Neuronal stem cell (in vitro differentiated cells): ENCODE measurements at regions not wholly inside any gene's neighbourhood (a gene's known extent, or its start where the extent isn't known, plus 50 kb on each side); places are given as distances from the start of the nearest gene placed in this dataset.
A peak's percentile ranks its signal among the peaks of the same experiment; 100 is the strongest.

Source experiments
- DNase-seq: peaks from one replicate; pipeline ENCODE4 v3.0.0-alpha.2; 2013; ENCODE audit warnings: low spot score
- H2AFZ ChIP-seq: one replicate; pipeline ENCODE4 v1.6.1; 2013; ENCODE audit warnings: mild to moderate bottlenecking, low read length, inconsistent platforms
- H2AK5ac ChIP-seq: 2 replicates; pipeline ENCODE4 v1.6.1; 2013; ENCODE audit warnings: low read depth, mild to moderate bottlenecking, inconsistent platforms, low read length, moderate library complexity, mixed read lengths
- H2BK120ac ChIP-seq: 2 replicates; pipeline ENCODE4 v1.6.1; 2013; ENCODE audit warnings: low read depth, mild to moderate bottlenecking, inconsistent platforms, low read length, moderate library complexity, mixed read lengths
- H2BK12ac ChIP-seq: one replicate; pipeline ENCODE4 v1.6.1; 2013; ENCODE audit warnings: low read length, inconsistent platforms
- H2BK15ac ChIP-seq: 2 replicates; pipeline ENCODE4 v1.6.1; 2013; ENCODE audit warnings: mild to moderate bottlenecking, low read length, inconsistent platforms, mixed read lengths
- H2BK5ac ChIP-seq: one replicate; pipeline ENCODE4 v1.6.1; 2013; ENCODE audit warnings: inconsistent platforms, mild to moderate bottlenecking, low read length, moderate library complexity
- H3K14ac ChIP-seq: one replicate; pipeline ENCODE4 v1.6.1; 2013; ENCODE audit warnings: low read length, inconsistent platforms
- H3K18ac ChIP-seq: 2 replicates; pipeline ENCODE4 v1.6.1; 2013; ENCODE audit warnings: low read length, inconsistent platforms
- H3K23ac ChIP-seq: 2 replicates; pipeline ENCODE4 v1.6.1; 2013; ENCODE audit warnings: low read depth, mild to moderate bottlenecking, mixed read lengths, low read length, inconsistent platforms; ENCODE audit not compliant: poor library complexity
- H3K27ac ChIP-seq: replicated peaks from 3 replicates; pipeline ENCODE4 v1.5.1; 2013; ENCODE audit warnings: low read length, inconsistent platforms
- H3K27me3 ChIP-seq, 3 experiments: 2 replicates each; pipeline ENCODE4 v1.6.1; 2013; ENCODE audit warnings: low read length in 3 of 3, mild to moderate bottlenecking in 2 of 3, inconsistent platforms in 1 of 3, low read depth in 1 of 3, mixed read lengths in 1 of 3, moderate library complexity in 1 of 3; ENCODE audit not compliant: control insufficient read depth in 3 of 3, insufficient read depth in 3 of 3
- H3K36me3 ChIP-seq, 2 donors: replicated peaks in 1 of 2; 2 replicates each; pipeline ENCODE4 v1.6.1; 2013; ENCODE audit warnings: low read length in 2 of 2; ENCODE audit not compliant: control insufficient read depth in 2 of 2, insufficient read depth in 2 of 2
- H3K4ac ChIP-seq: 2 replicates; pipeline ENCODE4 v1.6.1; 2013; ENCODE audit warnings: inconsistent platforms, mild to moderate bottlenecking, low read length, moderate library complexity
- H3K4me1 ChIP-seq, 2 donors: 1 replicate in 1 of 2; 2 replicates in 1 of 2; pipeline ENCODE4 v1.6.1; 2013; ENCODE audit warnings: low read length in 2 of 2, low read depth in 1 of 2; ENCODE audit not compliant: control insufficient read depth in 2 of 2, insufficient read depth in 1 of 2
- H3K4me2 ChIP-seq: one replicate; pipeline ENCODE4 v1.6.1; 2013; ENCODE audit warnings: mild to moderate bottlenecking, low read length, inconsistent platforms; ENCODE audit not compliant: insufficient read depth, poor library complexity, severe bottlenecking
- H3K4me3 ChIP-seq, 2 donors: 2 replicates each; pipeline ENCODE4 v1.5.1; 2013; ENCODE audit warnings: low read length in 2 of 2, mild to moderate bottlenecking in 2 of 2, inconsistent platforms in 1 of 2, moderate library complexity in 1 of 2
- H3K79me1 ChIP-seq: one replicate; pipeline ENCODE4 v1.6.1; 2013; ENCODE audit warnings: low read depth, mild to moderate bottlenecking, inconsistent platforms, low read length, moderate library complexity
- H3K9ac ChIP-seq: one replicate; pipeline ENCODE4 v1.6.1; 2013; ENCODE audit warnings: mild to moderate bottlenecking, low read depth, low read length, inconsistent platforms; ENCODE audit not compliant: poor library complexity
- H3K9me3 ChIP-seq, 2 donors: replicated peaks in 1 of 2; 2 replicates each; pipeline versions ENCODE3 to v1.6.1; 2013; ENCODE audit warnings: low read length in 2 of 2, mild to moderate bottlenecking in 2 of 2, inconsistent platforms in 1 of 2, low read depth in 1 of 2, mixed read lengths in 1 of 2, moderate library complexity in 1 of 2; ENCODE audit not compliant: control insufficient read depth in 2 of 2, insufficient read depth in 1 of 2
- H4K8ac ChIP-seq: one replicate; pipeline ENCODE4 v1.6.1; 2013; ENCODE audit warnings: low read depth, mild to moderate bottlenecking, inconsistent platforms, low read length, moderate library complexity
- H4K91ac ChIP-seq: one replicate; pipeline ENCODE4 v1.6.1; 2013; ENCODE audit warnings: low read length, low read depth, mild to moderate bottlenecking, inconsistent platforms; ENCODE audit not compliant: poor library complexity
- WGBS, 2 donors: extraction: QIAGEN DNeasy Blood & Tissue Kit; methylation state at CpG; one replicate each; pipeline ENCODE4 v1.1.7; 2013; ENCODE audit warnings: missing lambda C conversion rate in 2 of 2, mixed read lengths in 1 of 2; ENCODE audit not compliant: insufficient read length in 2 of 2, insufficient replicate concordance in 1 of 2; ENCODE audit errors: extremely low coverage in 2 of 2; 5-methylcytosine and 5-hydroxymethylcytosine counted together

- Histone ChIP-seq H3K36me3 (no peaks in the 10 kb centered on the region), H3K27me3 (no peaks in the 10 kb centered on the region), H4K8ac (no peak overlapping the region), H2AK5ac (no peak overlapping the region), H2BK120ac (no peak overlapping the region), H2AFZ (no peak overlapping the region), H3K4me1 (no peaks in the 10 kb centered on the region), H3K79me1 (no peaks in the 10 kb centered on the region), H2BK15ac (no peak overlapping the region), H3K23ac (no peak overlapping the region), H3K4ac (no peak overlapping the region), H3K14ac (no peak overlapping the region), H3K4me3 (no peak overlapping the region), H3K4me2 (no peak overlapping the region), H3K18ac (no peak overlapping the region), H2BK12ac (no peak overlapping the region), H3K9ac (no peak overlapping the region), H4K91ac (no peak overlapping the region), H3K27ac (no peak overlapping the region), H2BK5ac (no peak overlapping the region), H3K9me3 (no peaks in the 10 kb centered on the region)
- DNase-seq = no peak
These were observed 280.5 kb downstream of the TLL1 start for GRCh38 chr4:166153548-166153947.

DNA sequence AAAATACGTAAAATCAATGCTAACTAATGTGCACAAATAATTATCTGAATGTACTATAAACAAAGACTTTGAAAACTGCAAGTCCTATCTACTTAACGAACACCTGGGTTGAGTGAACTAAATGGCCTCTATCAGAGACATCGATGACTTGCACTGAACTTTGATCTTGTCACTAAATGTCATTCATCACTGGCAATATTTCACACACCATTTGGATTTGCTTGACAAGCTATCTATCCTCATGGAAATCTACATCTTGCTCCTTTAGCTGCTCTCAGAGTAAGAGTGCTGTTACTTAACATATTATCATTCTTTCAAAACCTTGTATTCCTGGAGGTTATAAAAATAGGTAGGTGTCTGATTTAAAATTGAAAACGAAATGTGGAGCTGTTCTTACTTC lies 289.3 kb downstream of the TLL1 start:
- H3K9me3 ChIP-seq = no peaks in the 10 kb centered on the region
- no peak overlapping the region for H3K4me3 ChIP-seq
- H3K27me3 ChIP-seq = no peaks in the 10 kb centered on the region
- H2AFZ ChIP-seq = no peak overlapping the region
- no peak overlapping the region for H2BK5ac ChIP-seq
- H3K27ac ChIP-seq = no peak overlapping the region
- no peaks in the 10 kb centered on the region for H3K4me1 ChIP-seq
- H3K14ac ChIP-seq = no peak overlapping the region
- H3K36me3 ChIP-seq = no peaks in the 10 kb centered on the region
- no peak overlapping the region for H4K8ac ChIP-seq
- H2AK5ac ChIP-seq = no peak overlapping the region
- no peak for DNase-seq
- no peak overlapping the region for H2BK15ac ChIP-seq
- no peaks in the 10 kb centered on the region for H3K79me1 ChIP-seq
- WGBS, 2 donors = no CpG with 5 or more reads among the region's 4 CpGs
- H4K91ac ChIP-seq = no peak overlapping the region
- no peak overlapping the region for H3K4me2 ChIP-seq
- H3K4ac ChIP-seq = no peak overlapping the region
- H3K9ac ChIP-seq = no peak overlapping the region
- H3K18ac ChIP-seq = no peak overlapping the region
- H3K23ac ChIP-seq = no peak overlapping the region
- H2BK120ac ChIP-seq = no peak overlapping the region
- no peak overlapping the region for H2BK12ac ChIP-seq

GRCh38 chr4:166165829-166166420 lies 292.9 kb downstream of the TLL1 start:
- no peak overlapping the region for H3K9ac ChIP-seq
- no peak overlapping the region for H2BK5ac ChIP-seq
- H3K27me3 ChIP-seq = no peaks in the 10 kb centered on the region
- H3K27ac ChIP-seq = no peak overlapping the region
- H3K18ac ChIP-seq = no peak overlapping the region
- no peak overlapping the region for H4K91ac ChIP-seq
- no peak overlapping the region for H2AFZ ChIP-seq
- H2AK5ac ChIP-seq = no peak overlapping the region
- H3K36me3 ChIP-seq = no peaks in the 10 kb centered on the region
- H2BK120ac ChIP-seq = no peak overlapping the region
- no peak overlapping the region for H3K14ac ChIP-seq
- H3K23ac ChIP-seq = no peak overlapping the region
- H2BK15ac ChIP-seq = no peak overlapping the region
- DNase-seq = peak; percentile 74
- H3K4me2 ChIP-seq = no peak overlapping the region
- no peaks in the 10 kb centered on the region for H3K4me1 ChIP-seq
- WGBS, 2 donors = no CpG with 5 or more reads among the region's 7 CpGs
- H2BK12ac ChIP-seq = no peak overlapping the region
- H3K4ac ChIP-seq = no peak overlapping the region
- no peaks in the 10 kb centered on the region for H3K79me1 ChIP-seq
- no peak overlapping the region for H3K4me3 ChIP-seq
- H3K9me3 ChIP-seq = no peaks in the 10 kb centered on the region
- H4K8ac ChIP-seq = no peak overlapping the region

DNA sequence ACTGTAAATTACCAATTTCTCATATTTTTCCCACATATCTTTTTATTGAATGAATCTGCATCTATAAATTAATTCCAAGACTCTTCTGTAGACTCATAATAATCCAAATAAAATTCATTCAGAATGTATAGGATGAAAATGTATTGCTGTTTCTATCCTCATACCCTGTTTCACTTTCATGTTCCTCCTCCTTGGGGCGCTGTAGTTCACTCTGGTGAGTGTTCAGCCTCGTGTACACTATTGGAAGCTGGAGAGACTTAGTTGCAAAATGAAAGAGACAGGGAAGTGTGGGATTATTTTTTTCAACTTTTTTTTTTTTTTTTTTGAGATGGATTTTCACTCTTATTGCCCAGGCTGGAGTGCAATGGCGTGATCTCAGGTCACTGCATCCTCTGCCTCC lies 296.1 kb downstream of the TLL1 start:
- H4K91ac ChIP-seq = no peak overlapping the region
- no peaks in the 10 kb centered on the region for H3K9me3 ChIP-seq
- no peak overlapping the region for H2BK120ac ChIP-seq
- no peak overlapping the region for H3K9ac ChIP-seq
- no peak overlapping the region for H3K4me2 ChIP-seq
- no peak overlapping the region for H3K27ac ChIP-seq
- H3K27me3 ChIP-seq = no peaks in the 10 kb centered on the region
- H2BK15ac ChIP-seq = no peak overlapping the region
- no peaks in the 10 kb centered on the region for H3K4me1 ChIP-seq
- no peak overlapping the region for H2BK5ac ChIP-seq
- H2AK5ac ChIP-seq = no peak overlapping the region
- no CpG with 5 or more reads among the region's 3 CpGs for WGBS, 2 donors
- H2AFZ ChIP-seq = no peak overlapping the region
- no peak overlapping the region for H3K4me3 ChIP-seq
- no peak overlapping the region for H3K18ac ChIP-seq
- H3K23ac ChIP-seq = no peak overlapping the region
- H2BK12ac ChIP-seq = no peak overlapping the region
- DNase-seq = no peak
- no peak overlapping the region for H3K14ac ChIP-seq
- H3K79me1 ChIP-seq = no peaks in the 10 kb centered on the region
- no peaks in the 10 kb centered on the region for H3K36me3 ChIP-seq
- H3K4ac ChIP-seq = no peak overlapping the region
- no peak overlapping the region for H4K8ac ChIP-seq
